KBM-7 (cell line): ENCODE measurements at regions not wholly inside any gene's neighbourhood (a gene's known extent, or its start where the extent isn't known, plus 50 kb on each side); places are given as distances from the start of the nearest gene placed in this dataset.
A peak's percentile ranks its signal among the peaks of the same experiment; 100 is the strongest.

Experiments
- DNase-seq: peaks from one replicate; pipeline ENCODE4 v3.0.0-alpha.2; 2015
- in situ Hi-C: fragments of 300-500 bp; cut with MboI; formaldehyde crosslinking; loops from 2 replicates; pipeline ENCODE4 v1.14.3; 2020; ENCODE audit warnings: low sequenced_read_pairs, low pct_unique_long_range_greater_than_20kb, mixed read lengths

GRCh38 chr2:207282916-207283315 lies 117.2 kb upstream of the KLF7 start:
- in situ Hi-C loops: no loop called here
- no peak for DNase-seq

GRCh38 chr2:207283356-207283755 lies 117.6 kb upstream of the KLF7 start:
- in situ Hi-C loops: no loop called here
- DNase-seq: peak; percentile 41

- no peak for DNase-seq
- in situ Hi-C loops: no loop called here
Observed at GRCh38 chr2:207284556-207285472, 119.1 kb upstream of the KLF7 start.

GRCh38 chr2:207285473-207285815 lies 119.7 kb upstream of the KLF7 start:
- no peak for DNase-seq
- in situ Hi-C loops: no loop called here

- in situ Hi-C loops: no loop called here
- no peak for DNase-seq
Observed at GRCh38 chr2:207286106-207286505, 120.4 kb upstream of the KLF7 start.

- no peak for DNase-seq
- in situ Hi-C loops: no loop called here
Observed at GRCh38 chr2:207288628-207289027, 122.9 kb upstream of the KLF7 start.

GRCh38 chr2:207289295-207290018 lies 123.7 kb upstream of the KLF7 start:
- in situ Hi-C loops: no loop called here
- DNase-seq: no peak

GRCh38 chr2:207290833-207291624 lies 125.3 kb upstream of the KLF7 start:
- DNase-seq: no peak
- in situ Hi-C loops: no loop called here

- no peak for DNase-seq
- in situ Hi-C loops: no loop called here
Observed at GRCh38 chr2:207291625-207292252, 126.0 kb upstream of the KLF7 start.

GRCh38 chr2:207296265-207296948 lies 130.7 kb upstream of the KLF7 start:
- DNase-seq: no peak
- in situ Hi-C loops: no loop called here

- DNase-seq: no peak
- in situ Hi-C loops: no loop called here
Observed at GRCh38 chr2:207300817-207301216, 135.1 kb upstream of the KLF7 start.

GRCh38 chr2:207304761-207305160 lies 139.0 kb upstream of the KLF7 start:
- DNase-seq: no peak
- in situ Hi-C loops: no loop called here

- DNase-seq: no peak
- in situ Hi-C loops: no loop called here
Observed at GRCh38 chr2:207308519-207309224, 142.9 kb upstream of the KLF7 start.

- DNase-seq: no peak
Observed at GRCh38 chr2:207311316-207312005, 145.7 kb upstream of the KLF7 start.

GRCh38 chr2:207312006-207312356 lies 146.2 kb upstream of the KLF7 start:
- in situ Hi-C loops: no loop called here
- no peak for DNase-seq

More at GRCh38 chr2:207311316-207312005, 145.7 kb upstream of the KLF7 start:
- in situ Hi-C loops: no loop called here

GRCh38 chr2:207313947-207314346 lies 148.2 kb upstream of the KLF7 start:
- DNase-seq: no peak
- in situ Hi-C loops: no loop called here

GRCh38 chr2:207315131-207315530 lies 149.4 kb upstream of the KLF7 start:
- DNase-seq: no peak
- in situ Hi-C loops: no loop called here

- no peak for DNase-seq
- in situ Hi-C loops: no loop called here
Observed at GRCh38 chr2:207316484-207316883, 150.7 kb upstream of the KLF7 start.
